Loucy (cell line): ENCODE measurements at regions not wholly inside any gene's neighbourhood (a gene's known extent, or its start where the extent isn't known, plus 50 kb on each side); places are given as distances from the start of the nearest gene placed in this dataset.

ENCODE experiments used
- CTCF ChIP-seq: fragments of 200-600 bp; sonication (generic); conservative IDR thresholded peaks from 2 replicates; pipeline ENCODE4 v1.5.1; 2014; ENCODE audit warnings: mild to moderate bottlenecking, antibody characterized with exemption, low read length
- EZH2phosphoT487 ChIP-seq: fragments of 200-600 bp; IDR thresholded peaks from 2 replicates; pipeline ENCODE4 v1.6.1; 2018; ENCODE audit warnings: antibody characterized with exemption, mild to moderate bottlenecking, moderate library complexity, borderline replicate concordance

DNA sequence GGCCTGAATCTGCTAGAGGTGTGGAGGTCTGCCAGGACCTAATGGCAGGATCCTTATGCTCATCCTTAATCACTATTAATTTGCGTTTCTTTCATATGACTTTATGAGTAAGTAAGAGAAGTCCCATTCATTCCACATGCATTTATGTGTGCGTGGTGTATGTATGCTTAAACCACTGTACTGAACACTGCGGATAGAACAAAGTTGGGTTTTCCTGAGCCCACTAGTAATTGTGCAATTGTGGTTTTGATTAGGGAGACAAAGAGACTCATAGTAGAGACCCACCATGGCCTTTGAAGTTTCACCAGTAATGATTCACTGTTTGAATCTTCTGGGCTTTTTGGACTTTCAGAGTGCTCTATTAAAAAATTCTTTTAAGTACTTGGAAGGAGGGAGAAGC, 498.5 kb upstream of the DIPK2B start:
- TF ChIP-seq CTCF, result no peak
- no peak for TF ChIP-seq EZH2phosphoT487
